HFF-Myc (cell line): ENCODE measurements at regions not wholly inside any gene's neighbourhood (a gene's known extent, or its start where the extent isn't known, plus 50 kb on each side); places are given as distances from the start of the nearest gene placed in this dataset.

Experiments used
- DNase-seq: peaks from one replicate; pipeline ENCODE4 v3.0.0-alpha.2; 2011; ENCODE audit warnings: low read depth; ENCODE audit errors: extremely low read depth
- H3K4me3 ChIP-seq: replicated peaks from 2 replicates; pipeline ENCODE4 v1.5.1; 2011; ENCODE audit warnings: low read depth, mild to moderate bottlenecking, control low read depth, low read length
- TF ChIP-seq, protein P1 (sequence below): IDR thresholded peaks from 2 replicates; pipeline ENCODE4 v1.5.1; 2012; ENCODE audit warnings: mild to moderate bottlenecking, low read depth, low read length, control low read depth; ENCODE audit errors: missing control alignments

DNA sequence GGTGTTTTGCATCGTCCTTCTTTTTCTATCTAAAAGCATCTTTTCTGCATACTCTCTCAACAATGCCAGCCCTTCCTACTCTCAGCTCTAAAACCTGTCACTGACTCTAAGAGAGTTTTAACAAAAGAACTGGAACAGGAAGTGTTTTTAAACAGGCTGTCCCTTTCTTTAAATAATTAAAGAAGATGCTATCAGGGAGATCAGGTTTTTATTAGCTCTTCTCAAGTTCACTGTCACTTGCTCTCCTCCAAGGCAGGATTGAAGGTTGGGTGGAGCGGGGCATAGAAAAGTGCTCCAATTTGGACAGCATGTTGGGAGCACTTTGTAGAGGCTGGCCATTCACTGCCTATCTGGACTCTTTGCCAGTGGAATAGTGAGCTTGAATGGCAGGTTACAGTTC is 56.4 kb upstream of the BARX2 start:
- TF ChIP-seq, protein P1, sequence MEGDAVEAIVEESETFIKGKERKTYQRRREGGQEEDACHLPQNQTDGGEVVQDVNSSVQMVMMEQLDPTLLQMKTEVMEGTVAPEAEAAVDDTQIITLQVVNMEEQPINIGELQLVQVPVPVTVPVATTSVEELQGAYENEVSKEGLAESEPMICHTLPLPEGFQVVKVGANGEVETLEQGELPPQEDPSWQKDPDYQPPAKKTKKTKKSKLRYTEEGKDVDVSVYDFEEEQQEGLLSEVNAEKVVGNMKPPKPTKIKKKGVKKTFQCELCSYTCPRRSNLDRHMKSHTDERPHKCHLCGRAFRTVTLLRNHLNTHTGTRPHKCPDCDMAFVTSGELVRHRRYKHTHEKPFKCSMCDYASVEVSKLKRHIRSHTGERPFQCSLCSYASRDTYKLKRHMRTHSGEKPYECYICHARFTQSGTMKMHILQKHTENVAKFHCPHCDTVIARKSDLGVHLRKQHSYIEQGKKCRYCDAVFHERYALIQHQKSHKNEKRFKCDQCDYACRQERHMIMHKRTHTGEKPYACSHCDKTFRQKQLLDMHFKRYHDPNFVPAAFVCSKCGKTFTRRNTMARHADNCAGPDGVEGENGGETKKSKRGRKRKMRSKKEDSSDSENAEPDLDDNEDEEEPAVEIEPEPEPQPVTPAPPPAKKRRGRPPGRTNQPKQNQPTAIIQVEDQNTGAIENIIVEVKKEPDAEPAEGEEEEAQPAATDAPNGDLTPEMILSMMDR = no peak
- no peak overlapping the region for H3K4me3 ChIP-seq
- DNase-seq = no peak

DNA sequence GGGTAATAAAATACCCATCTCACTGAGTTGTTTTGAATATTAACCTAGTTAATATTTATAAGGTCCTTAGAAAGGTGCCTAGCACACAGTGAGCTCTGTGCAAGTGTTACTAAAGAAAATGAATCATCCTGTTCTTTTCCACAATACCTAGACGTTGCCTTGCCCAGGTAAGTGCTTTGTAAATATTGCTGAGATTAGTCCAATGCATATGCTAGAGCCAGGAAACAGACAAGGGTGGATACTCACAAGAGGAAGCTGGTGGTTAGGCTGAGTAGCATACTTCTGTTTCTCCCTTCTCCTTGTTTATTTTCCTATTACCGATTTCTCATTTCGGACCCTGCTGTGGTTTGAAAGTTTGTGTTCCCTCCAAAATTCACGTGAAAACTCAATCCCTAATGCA is 58.1 kb upstream of the BARX2 start:
- TF ChIP-seq, protein P1 = no peak

DNA sequence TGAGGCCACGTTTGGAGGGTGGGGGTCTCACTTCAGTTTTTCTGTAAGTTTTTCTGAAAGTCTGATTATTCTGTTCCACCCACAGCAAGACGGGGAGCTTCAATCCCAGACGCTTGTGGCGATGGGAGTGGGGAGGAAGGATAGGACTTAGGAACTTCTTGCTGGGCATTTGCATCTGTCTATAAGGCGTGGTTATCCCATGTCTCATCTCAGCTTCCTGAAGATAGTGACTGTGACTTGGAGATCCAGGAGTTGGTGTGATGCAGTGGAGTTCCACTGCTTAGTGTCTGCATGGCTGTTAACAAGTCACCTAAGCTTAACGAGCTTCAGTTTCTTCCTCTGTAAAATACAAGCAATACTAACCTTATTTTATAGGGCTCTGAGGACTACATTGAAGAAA is 58.9 kb upstream of the BARX2 start:
- DNase-seq = no peak
- no peak overlapping the region for H3K4me3 ChIP-seq
- TF ChIP-seq, protein P1 = no peak

More for the DNA sequence above, 58.1 kb upstream of the BARX2 start:
- H3K4me3 ChIP-seq = no peak overlapping the region
- DNase-seq = no peak

DNA sequence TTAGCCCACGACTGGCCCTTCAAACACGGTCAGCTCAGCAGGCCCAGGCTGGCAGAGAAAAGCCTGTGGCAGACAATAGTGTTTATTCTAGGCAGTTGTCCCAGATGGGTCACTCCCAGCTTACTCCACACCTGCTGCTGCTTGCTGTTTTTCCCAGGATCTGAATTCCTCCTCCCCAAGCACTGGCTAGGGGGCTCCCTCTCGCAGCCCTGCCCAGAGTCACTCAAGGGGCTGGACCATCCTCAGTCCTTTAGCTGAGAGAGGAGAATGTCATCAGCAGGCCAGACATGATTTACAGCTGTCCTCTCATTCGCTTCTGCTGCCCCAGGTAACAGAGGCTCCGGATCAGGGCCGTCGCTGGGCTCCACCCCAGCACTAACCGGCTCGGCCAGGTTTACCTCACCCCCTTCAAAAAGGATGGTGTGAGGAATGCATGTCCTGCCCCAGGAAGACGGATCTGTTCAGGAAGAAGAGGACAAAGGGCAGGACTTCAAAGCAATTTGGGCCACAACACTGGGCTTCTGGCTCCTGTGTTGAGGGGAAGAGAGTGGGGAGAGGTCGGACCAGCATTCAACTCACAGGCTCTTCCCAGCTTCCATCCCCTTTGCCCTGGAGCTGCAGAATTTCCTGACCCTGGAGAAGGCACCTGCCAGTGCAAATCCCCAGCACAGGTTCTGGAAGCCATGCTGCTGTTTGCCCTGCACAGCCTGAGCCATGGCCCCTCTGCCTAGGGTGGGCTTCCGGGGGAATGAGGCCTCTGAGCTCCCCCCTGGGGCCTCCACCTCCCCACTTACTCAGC is 59.7 kb upstream of the BARX2 start:
- TF ChIP-seq, protein P1 = no peak
- no peak overlapping the region for H3K4me3 ChIP-seq
- no peak for DNase-seq

DNA sequence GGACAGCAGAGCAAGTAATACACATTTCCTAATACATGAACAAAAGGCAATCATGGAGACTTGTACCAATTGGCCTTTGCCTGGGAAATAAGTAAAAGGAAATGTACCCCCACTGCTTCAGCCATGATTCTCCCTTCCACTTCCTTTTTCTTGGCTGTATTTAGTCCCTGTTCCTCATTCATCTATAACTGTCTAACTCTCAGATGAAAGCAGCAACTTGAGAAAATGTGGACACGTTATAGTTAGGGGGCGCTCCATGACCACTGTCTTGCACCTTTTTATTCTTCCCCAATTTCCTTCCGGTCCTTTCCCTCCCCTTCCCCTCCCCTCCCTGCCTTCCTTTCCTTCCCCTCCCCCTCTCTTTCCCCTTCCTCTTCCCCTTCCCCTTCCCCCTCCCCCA is 61.3 kb upstream of the BARX2 start:
- H3K4me3 ChIP-seq = no peak overlapping the region
- TF ChIP-seq, protein P1 = no peak
- no peak for DNase-seq

DNA sequence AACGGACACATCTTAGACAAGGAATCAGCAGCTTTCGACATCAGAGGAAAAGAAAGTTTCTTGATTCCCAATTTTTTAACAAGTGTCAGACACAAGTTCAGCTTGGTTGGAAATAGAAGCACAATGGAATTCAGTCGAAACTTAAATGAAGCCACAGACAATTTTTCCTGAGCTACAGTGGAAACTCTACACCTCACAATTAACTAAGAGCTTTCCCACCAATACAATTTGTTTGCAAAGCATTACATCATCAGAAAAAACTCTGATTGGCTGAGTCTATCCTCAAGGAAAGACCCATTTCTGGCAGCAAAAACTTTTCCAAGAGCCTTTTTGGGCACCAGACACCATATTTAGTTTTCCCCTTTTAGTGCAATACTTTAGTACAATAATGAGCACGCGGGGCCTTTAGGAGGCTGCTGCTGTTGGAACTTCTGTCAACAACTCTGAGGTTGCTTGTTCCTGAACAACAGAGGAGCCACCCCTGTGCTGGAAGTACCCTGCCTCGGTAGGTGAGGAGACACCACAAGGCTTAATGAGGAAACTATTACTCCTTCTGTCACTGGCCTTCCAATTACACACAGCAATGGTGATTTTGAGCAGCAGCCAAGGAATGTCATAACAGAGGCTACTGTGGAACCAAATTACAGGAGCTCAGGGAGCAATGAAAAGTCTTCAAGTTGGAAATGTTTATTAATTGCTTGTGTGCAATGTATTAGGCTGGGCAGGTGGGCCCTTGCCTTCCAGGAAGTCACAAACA is 61.9 kb upstream of the BARX2 start:
- TF ChIP-seq, protein P1 = no peak

More for the DNA sequence above, 61.9 kb upstream of the BARX2 start:
- no peak for DNase-seq
- no peak overlapping the region for H3K4me3 ChIP-seq
